GM12865 (cell line): ENCODE measurements at regions not wholly inside any gene's neighbourhood (a gene's known extent, or its start where the extent isn't known, plus 50 kb on each side); places are given as distances from the start of the nearest gene placed in this dataset.

Experiments used
- DNase-seq: peaks from one replicate; pipeline ENCODE4 v3.0.0; 2010; ENCODE audit warnings: low read depth
- H3K4me3 ChIP-seq: 2 replicates; pipeline ENCODE4 v1.5.1; 2011; ENCODE audit warnings: mild to moderate bottlenecking, low read depth, low read length, control low read depth
- TF ChIP-seq, protein P1 (sequence below): IDR thresholded peaks from 2 replicates; pipeline ENCODE4 v1.5.1; 2011; ENCODE audit warnings: low read length, control low read depth, low read depth, inconsistent platforms; ENCODE audit not compliant: insufficient read depth; ENCODE audit errors: missing control alignments

DNA sequence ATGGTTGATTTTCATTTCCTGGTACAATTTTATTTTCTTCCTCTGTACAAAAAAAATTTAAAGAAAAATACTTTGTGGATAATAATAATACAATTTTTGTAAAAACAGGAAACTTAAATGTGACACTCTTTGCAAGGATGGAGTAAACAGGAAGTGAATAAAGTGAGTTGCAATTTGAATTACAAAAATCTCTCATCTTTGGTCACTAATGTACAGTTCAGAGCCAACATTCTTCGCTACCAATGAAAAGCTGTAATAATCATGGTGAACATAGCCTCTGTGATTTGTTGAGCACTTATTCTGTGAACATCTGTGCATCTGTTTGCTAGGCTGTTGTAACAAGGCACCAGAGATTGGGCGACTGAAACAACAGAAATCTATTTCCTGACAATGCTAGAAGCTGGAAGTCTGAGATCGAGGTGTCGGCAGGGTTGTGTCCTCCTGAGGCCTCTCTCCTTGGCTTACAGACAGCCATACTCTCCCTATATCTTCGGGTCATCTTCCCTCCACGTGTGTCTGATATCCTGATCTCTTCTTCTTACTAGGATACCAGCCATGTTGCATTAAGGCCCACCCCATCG lies 295.3 kb upstream of the KLF6 start:
- no peak overlapping the region for H3K4me3 ChIP-seq
- no peak for DNase-seq
- TF ChIP-seq, protein P1, sequence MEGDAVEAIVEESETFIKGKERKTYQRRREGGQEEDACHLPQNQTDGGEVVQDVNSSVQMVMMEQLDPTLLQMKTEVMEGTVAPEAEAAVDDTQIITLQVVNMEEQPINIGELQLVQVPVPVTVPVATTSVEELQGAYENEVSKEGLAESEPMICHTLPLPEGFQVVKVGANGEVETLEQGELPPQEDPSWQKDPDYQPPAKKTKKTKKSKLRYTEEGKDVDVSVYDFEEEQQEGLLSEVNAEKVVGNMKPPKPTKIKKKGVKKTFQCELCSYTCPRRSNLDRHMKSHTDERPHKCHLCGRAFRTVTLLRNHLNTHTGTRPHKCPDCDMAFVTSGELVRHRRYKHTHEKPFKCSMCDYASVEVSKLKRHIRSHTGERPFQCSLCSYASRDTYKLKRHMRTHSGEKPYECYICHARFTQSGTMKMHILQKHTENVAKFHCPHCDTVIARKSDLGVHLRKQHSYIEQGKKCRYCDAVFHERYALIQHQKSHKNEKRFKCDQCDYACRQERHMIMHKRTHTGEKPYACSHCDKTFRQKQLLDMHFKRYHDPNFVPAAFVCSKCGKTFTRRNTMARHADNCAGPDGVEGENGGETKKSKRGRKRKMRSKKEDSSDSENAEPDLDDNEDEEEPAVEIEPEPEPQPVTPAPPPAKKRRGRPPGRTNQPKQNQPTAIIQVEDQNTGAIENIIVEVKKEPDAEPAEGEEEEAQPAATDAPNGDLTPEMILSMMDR: no peak

DNA sequence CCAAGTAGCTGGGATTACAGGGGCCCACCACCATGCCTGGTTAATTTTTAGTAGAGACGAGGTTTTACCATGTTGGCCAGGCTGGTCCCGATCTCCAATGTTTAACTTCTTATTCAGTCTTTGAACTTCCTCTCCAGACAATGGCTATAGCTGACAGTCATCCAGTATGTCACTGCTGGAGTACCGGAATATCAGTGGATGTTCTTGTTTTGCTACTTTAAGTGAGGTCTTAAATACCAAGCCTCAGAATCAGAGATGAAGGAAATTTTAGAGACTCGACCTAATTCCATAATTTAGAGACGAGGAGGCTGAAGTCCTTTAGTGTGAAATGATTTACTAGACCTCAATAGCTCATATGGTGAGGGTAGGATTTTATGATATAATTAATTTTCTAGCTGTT lies 294.8 kb upstream of the KLF6 start:
- no peak for DNase-seq
- TF ChIP-seq, protein P1: no peak

DNA sequence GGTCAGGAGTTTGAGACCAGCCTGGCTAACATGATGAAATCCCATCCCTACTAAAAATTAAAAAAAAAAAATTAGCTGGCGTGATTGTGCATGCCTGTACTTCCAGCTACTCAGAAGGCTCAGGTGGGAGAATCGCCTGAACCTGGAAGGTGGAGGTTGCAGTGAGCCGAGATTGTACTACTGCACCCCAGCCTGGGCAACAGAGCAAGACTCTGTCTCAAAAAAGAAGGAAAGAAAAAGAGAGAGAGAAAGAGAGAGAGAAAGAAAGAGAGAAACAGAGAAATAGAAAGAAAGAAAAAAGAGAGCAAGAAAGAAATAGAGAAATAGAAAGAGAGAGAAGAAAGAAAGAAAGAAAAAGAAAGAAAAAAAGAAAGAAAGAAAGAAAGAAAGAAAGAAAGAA lies 292.8 kb upstream of the KLF6 start:
- TF ChIP-seq, protein P1: no peak
- no peak overlapping the region for H3K4me3 ChIP-seq
- no peak for DNase-seq

More for the DNA sequence above, 294.8 kb upstream of the KLF6 start:
- no peak overlapping the region for H3K4me3 ChIP-seq

GRCh38 chr10:4076983-4077382 lies 292.0 kb upstream of the KLF6 start:
- TF ChIP-seq, protein P1: no peak
- no peak for DNase-seq

GRCh38 chr10:4075443-4075842 lies 290.4 kb upstream of the KLF6 start:
- TF ChIP-seq, protein P1: no peak
- no peak for DNase-seq
- no peak overlapping the region for H3K4me3 ChIP-seq

More at GRCh38 chr10:4076983-4077382, 292.0 kb upstream of the KLF6 start:
- H3K4me3 ChIP-seq: no peak overlapping the region

DNA sequence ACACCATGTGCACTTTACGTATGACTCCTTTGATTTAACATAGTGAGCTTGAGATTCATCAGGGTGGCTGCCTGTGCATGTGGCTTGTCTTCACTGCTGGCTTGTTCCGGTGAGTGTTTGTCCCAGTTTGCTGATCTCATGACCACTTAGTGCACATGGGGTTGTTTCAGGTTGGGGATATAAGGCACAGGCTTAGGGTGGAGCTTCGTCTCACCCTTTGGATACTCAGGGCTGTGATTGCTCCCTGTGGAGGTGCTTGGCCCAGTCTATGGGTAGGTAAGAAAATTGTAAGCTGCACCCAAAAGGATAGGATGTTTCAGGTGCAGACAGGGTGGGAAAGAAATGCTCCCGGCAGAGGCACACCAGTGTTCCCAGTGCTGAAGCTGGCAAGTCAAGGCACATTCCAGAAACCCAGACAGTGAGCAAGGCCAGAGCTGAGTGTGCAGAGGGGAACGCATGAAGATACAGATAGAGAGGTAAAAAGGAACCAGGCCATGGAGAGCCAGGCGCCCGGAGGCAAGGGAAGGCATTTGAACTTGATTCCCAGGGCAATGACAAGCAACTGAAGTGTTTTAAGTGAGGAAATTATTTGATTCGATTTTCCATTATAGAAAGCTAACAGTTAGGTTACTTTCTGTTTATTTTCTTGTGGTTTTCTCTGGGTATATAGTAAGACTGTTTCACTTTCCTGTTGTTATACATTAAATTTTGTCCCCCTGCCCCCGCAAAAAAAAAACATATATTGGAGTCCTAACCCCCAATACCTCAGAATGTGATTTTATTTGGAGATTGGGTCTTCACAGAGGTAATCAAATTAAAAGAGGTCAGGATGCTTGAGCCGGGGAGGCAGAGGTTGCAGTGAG lies 289.8 kb upstream of the KLF6 start:
- DNase-seq: no peak
- TF ChIP-seq, protein P1: no peak

More for the DNA sequence above, 289.8 kb upstream of the KLF6 start:
- no peak overlapping the region for H3K4me3 ChIP-seq
